IMR-90 (cell line): ENCODE measurements at regions not wholly inside any gene's neighbourhood (a gene's known extent, or its start where the extent isn't known, plus 50 kb on each side); places are given as distances from the start of the nearest gene placed in this dataset.

Source experiments
- ATAC-seq: fragments of 200-7000 bp; cut with Tn5 transposase; 2 replicates; pipeline ENCODE4 v1.9.1; 2020; ENCODE audit warnings: low read depth, mild to moderate bottlenecking, moderate library complexity
- BruUV-seq: library from RNA; stranded (reverse); fragments of 400-500 nt; replicated peaks from 2 replicates; lab custom pipeline; 2021; lab: Mats Ljungman, UMichigan
- CTCF ChIA-PET: fragments of 300-600 bp; formaldehyde crosslinking; extraction: SDS; loops from one replicate; lab custom pipeline; 2021; ENCODE audit warnings: antibody characterized with exemption; lab: Yijun Ruan, JAX
- POLR2A ChIA-PET: fragments of 300-600 bp; sonication (Branson Sonifier 250); formaldehyde crosslinking; loops from one replicate; lab custom pipeline; 2022; ENCODE audit warnings: antibody characterized with exemption; ENCODE audit not compliant: unreplicated experiment; lab: Charles Lee
- DNase-seq: peaks from one replicate; pipeline ENCODE4 v3.0.0; 2013
- H2AFZ ChIP-seq: replicated peaks from 2 replicates; pipeline ENCODE3; 2013; ENCODE audit warnings: low read length, mild to moderate bottlenecking; ENCODE audit not compliant: poor library complexity
- H2AK5ac ChIP-seq: 2 replicates; pipeline ENCODE4 v1.6.1; 2013; ENCODE audit warnings: low read depth, low read length, inconsistent platforms
- H2AK9ac ChIP-seq: replicated peaks from 2 replicates; pipeline ENCODE3; 2013; ENCODE audit warnings: mild to moderate bottlenecking, low read depth, low read length, moderate library complexity; ENCODE audit not compliant: poor library complexity
- H2BK120ac ChIP-seq: 2 replicates; pipeline ENCODE4 v1.6.1; 2013; ENCODE audit warnings: low read depth, low read length, inconsistent platforms
- H2BK15ac ChIP-seq: 3 replicates; pipeline ENCODE4 v1.6.1; 2013; ENCODE audit warnings: low read depth, low read length, inconsistent platforms
- H2BK20ac ChIP-seq: 2 replicates; pipeline ENCODE4 v1.6.1; 2013; ENCODE audit warnings: low read depth, mild to moderate bottlenecking, inconsistent platforms, low read length, moderate library complexity
- H2BK5ac ChIP-seq: 2 replicates; pipeline ENCODE4 v1.6.1; 2013; ENCODE audit warnings: mild to moderate bottlenecking, low read depth, low read length, inconsistent platforms; ENCODE audit not compliant: poor library complexity, severe bottlenecking
- H3K14ac ChIP-seq: replicated peaks from 2 replicates; pipeline ENCODE4 v1.6.1; 2013; ENCODE audit warnings: low read depth, low read length, inconsistent platforms
- H3K18ac ChIP-seq: 2 replicates; pipeline ENCODE4 v1.6.1; 2013; ENCODE audit warnings: low read depth, low read length, control low read depth
- H3K23ac ChIP-seq: 2 replicates; pipeline ENCODE4 v1.6.1; 2013; ENCODE audit warnings: low read depth, low read length, inconsistent platforms
- H3K27ac ChIP-seq: 2 replicates; pipeline ENCODE4 v1.5.1; 2013; ENCODE audit warnings: mild to moderate bottlenecking, control low read depth, low read length; ENCODE audit not compliant: insufficient read depth
- H3K27me3 ChIP-seq: 2 replicates; pipeline ENCODE4 v1.6.1; 2013; ENCODE audit warnings: low read length; ENCODE audit not compliant: control insufficient read depth, insufficient read depth
- H3K36me3 ChIP-seq: 2 replicates; pipeline ENCODE4 v1.6.1; 2013; ENCODE audit warnings: low read length, mixed read lengths; ENCODE audit not compliant: control insufficient read depth, insufficient read depth
- H3K4ac ChIP-seq: 2 replicates; pipeline ENCODE4 v1.6.1; 2013; ENCODE audit warnings: low read depth, low read length, inconsistent platforms
- H3K4me1 ChIP-seq: 2 replicates; pipeline ENCODE4 v1.6.1; 2013; ENCODE audit warnings: low read length, mixed read lengths; ENCODE audit not compliant: control insufficient read depth, insufficient read depth
- H3K4me2 ChIP-seq: 2 replicates; pipeline ENCODE4 v1.6.1; 2013; ENCODE audit warnings: low read depth, mild to moderate bottlenecking, control low read depth, low read length, moderate library complexity
- H3K4me3 ChIP-seq: 2 replicates; pipeline ENCODE4 v1.5.1; 2013; ENCODE audit warnings: low read depth, mild to moderate bottlenecking, control low read depth, low read length, moderate library complexity; ENCODE audit not compliant: insufficient read depth
- H3K56ac ChIP-seq: 2 replicates; pipeline ENCODE4 v1.6.1; 2013; ENCODE audit warnings: low read length, inconsistent platforms; ENCODE audit not compliant: insufficient read depth; ENCODE audit errors: extremely low read depth
- H3K79me1 ChIP-seq, 2 experiments: 2 replicates each; pipeline ENCODE4 v1.6.1; 2013; ENCODE audit warnings: low read length in 2 of 2, inconsistent platforms in 1 of 2, low read depth in 1 of 2
- H3K9ac ChIP-seq: 2 replicates; pipeline ENCODE4 v1.6.1; 2013; ENCODE audit warnings: low read depth, low read length, control low read depth
- H3K9me1 ChIP-seq: 2 replicates; pipeline ENCODE4 v1.6.1; 2013; ENCODE audit warnings: low read length, inconsistent platforms; ENCODE audit not compliant: insufficient read depth
- H3K9me3 ChIP-seq: 2 replicates; pipeline ENCODE4 v1.6.1; 2013; ENCODE audit warnings: low read length; ENCODE audit not compliant: control insufficient read depth, insufficient read depth
- H4K20me1 ChIP-seq: 2 replicates; pipeline ENCODE4 v1.6.1; 2013; ENCODE audit warnings: low read length, inconsistent platforms; ENCODE audit not compliant: insufficient read depth
- H4K5ac ChIP-seq: 2 replicates; pipeline ENCODE4 v1.6.1; 2013; ENCODE audit warnings: mild to moderate bottlenecking, low read depth, low read length, control low read depth
- H4K8ac ChIP-seq, 2 experiments: 2 replicates each; pipeline ENCODE4 v1.6.1; 2013; ENCODE audit warnings: low read depth in 2 of 2, low read length in 2 of 2, control low read depth in 1 of 2, inconsistent platforms in 1 of 2
- H4K91ac ChIP-seq: 2 replicates; pipeline ENCODE4 v1.6.1; 2013; ENCODE audit warnings: low read depth, low read length, inconsistent platforms; ENCODE audit not compliant: insufficient read depth
- BHLHE40 ChIP-seq: fragments of 150-350 bp; IDR thresholded peaks from 2 replicates; pipeline ENCODE4 v1.6.1; 2016; ENCODE audit warnings: mild to moderate bottlenecking, low read depth, low read length
- CEBPB ChIP-seq: IDR thresholded peaks from 2 replicates; pipeline ENCODE4 v1.6.1; 2012; ENCODE audit warnings: low read depth, low read length, improper control_type of control experiment
- CHD1 ChIP-seq: IDR thresholded peaks from 2 replicates; pipeline ENCODE4 v1.6.1; 2012; ENCODE audit warnings: low read depth, low read length, improper control_type of control experiment
- CTCF ChIP-seq: conservative IDR thresholded peaks from 2 replicates; pipeline ENCODE4 v1.5.1; 2012; ENCODE audit warnings: mild to moderate bottlenecking, low read depth, low read length, improper control_type of control experiment
- ELK1 ChIP-seq: fragments of 150-350 bp; IDR thresholded peaks from 2 replicates; pipeline ENCODE4 v1.6.1; 2016; ENCODE audit warnings: low read depth, mild to moderate bottlenecking, low read length, moderate library complexity, borderline replicate concordance
- FOS ChIP-seq: fragments of 150-350 bp; IDR thresholded peaks from 2 replicates; pipeline ENCODE4 v1.6.1; 2016; ENCODE audit warnings: low read depth, low read length
- MAFK ChIP-seq: IDR thresholded peaks from 2 replicates; pipeline ENCODE4 v1.6.1; 2012; ENCODE audit warnings: low read depth, low read length, improper control_type of control experiment
- MAZ ChIP-seq: IDR thresholded peaks from 2 replicates; pipeline ENCODE4 v1.6.1; 2012; ENCODE audit warnings: low read depth, mild to moderate bottlenecking, low read length, improper control_type of control experiment, moderate library complexity, borderline replicate concordance
- MXI1 ChIP-seq: IDR thresholded peaks from 2 replicates; pipeline ENCODE4 v1.6.1; 2012; ENCODE audit warnings: low read depth, mild to moderate bottlenecking, low read length, moderate library complexity, borderline replicate concordance
- NFE2L2 ChIP-seq: fragments of 150-350 bp; IDR thresholded peaks from 2 replicates; pipeline ENCODE4 v1.6.1; 2016; ENCODE audit warnings: low read depth, mild to moderate bottlenecking, low read length
- POLR2A ChIP-seq: IDR thresholded peaks from 2 replicates; pipeline ENCODE4 v1.6.1; 2012; ENCODE audit warnings: mild to moderate bottlenecking, low read depth, low read length
- RAD21 ChIP-seq: IDR thresholded peaks from 2 replicates; pipeline ENCODE4 v1.6.1; 2012; ENCODE audit warnings: low read length, improper control_type of control experiment
- RCOR1 ChIP-seq: IDR thresholded peaks from 2 replicates; pipeline ENCODE4 v1.6.1; 2012; ENCODE audit warnings: mild to moderate bottlenecking, low read length, improper control_type of control experiment; ENCODE audit not compliant: insufficient replicate concordance
- RFX5 ChIP-seq: IDR thresholded peaks from 2 replicates; pipeline ENCODE4 v1.8.0; 2012; ENCODE audit warnings: low read depth, mild to moderate bottlenecking, low read length, moderate library complexity
- SMC3 ChIP-seq: fragments of 150-350 bp; IDR thresholded peaks from 2 replicates; pipeline ENCODE4 v1.6.1; 2016; ENCODE audit warnings: low read depth, mild to moderate bottlenecking, antibody characterized with exemption, low read length, moderate library complexity
- USF2 ChIP-seq: fragments of 150-350 bp; IDR thresholded peaks from 2 replicates; pipeline ENCODE4 v1.6.1; 2017; ENCODE audit warnings: mild to moderate bottlenecking, antibody characterized with exemption, low read length, low read depth
- WGBS, 2 experiments: methylation state at CpG; one replicate each; pipeline versions ENCODE4 v1.1.5 to v1.1.7; 2013; ENCODE audit warnings: missing lambda C conversion rate in 2 of 2; ENCODE audit not compliant: insufficient read length in 1 of 2; ENCODE audit errors: extremely low coverage in 2 of 2; 5-methylcytosine and 5-hydroxymethylcytosine counted together
- dilution Hi-C: fragments of 300-500 bp; cut with HindIII; formaldehyde crosslinking; loops from one replicate; pipeline ENCODE4 v1.14.3; 2018; ENCODE audit warnings: low sequenced_read_pairs; ENCODE audit not compliant: unreplicated experiment
- in situ Hi-C: fragments of 300-500 bp; cut with MboI; formaldehyde crosslinking; loops from 3 replicates; pipeline ENCODE4 v1.14.3; 2019; ENCODE audit warnings: low sequenced_read_pairs, inconsistent platforms, mixed read lengths
- intact Hi-C: fragments of 100-400 bp; cut with micrococcal nuclease; formaldehyde crosslinking; loops from 2 replicates; pipeline ENCODE4 v1.10.0; 2022

GRCh38 chr11:70605846-70606245 is 207.5 kb downstream of the CTTN start:
- no peaks in the 10 kb centered on the region for H3K9me3 ChIP-seq
- TF ChIP-seq MAZ = no peak
- TF ChIP-seq MXI1 = no peak
- TF ChIP-seq RAD21 = no peak
- no peak for TF ChIP-seq USF2
- TF ChIP-seq CEBPB = no peak
- no peak for TF ChIP-seq ELK1
- TF ChIP-seq NFE2L2 = no peak
- no peak for TF ChIP-seq RFX5
- no peak for TF ChIP-seq POLR2A
- no peak for TF ChIP-seq CHD1
- no peak for TF ChIP-seq FOS
- no peak for TF ChIP-seq RCOR1
- TF ChIP-seq CTCF = no peak
- no peak for TF ChIP-seq MAFK
- no peak for TF ChIP-seq BHLHE40
- no peak for TF ChIP-seq SMC3
- dilution Hi-C loops = no loop called here

More at GRCh38 chr11:70605846-70606245, 207.5 kb downstream of the CTTN start:
- H2BK5ac ChIP-seq = no peak overlapping the region
- H2BK15ac ChIP-seq = no peak overlapping the region
- H2AFZ ChIP-seq = no peak overlapping the region
- H3K56ac ChIP-seq = no peak overlapping the region
- in situ Hi-C loops (no loop called here), intact Hi-C loops (no loop called here)
- no peak overlapping the region for H4K91ac ChIP-seq
- no peaks in the 10 kb centered on the region for H3K36me3 ChIP-seq
- WGBS, 2 experiments = no CpG with 5 or more reads among the region's 5 CpGs
- H3K4me3 ChIP-seq = no peak overlapping the region
- no peak overlapping the region for H2BK20ac ChIP-seq
- H3K18ac ChIP-seq = no peak overlapping the region
- H2BK120ac ChIP-seq = no peak overlapping the region
- no peak overlapping the region for H2AK5ac ChIP-seq
- no peak overlapping the region for H2AK9ac ChIP-seq
- no peak overlapping the region for H3K14ac ChIP-seq
- H3K4me2 ChIP-seq = no peak overlapping the region
- DNase-seq (no peak), ATAC-seq (no peak)
- H3K27ac ChIP-seq = no peak overlapping the region
- H3K23ac ChIP-seq = no peak overlapping the region
- H4K8ac ChIP-seq = no peak overlapping the region
- CTCF ChIA-PET = no interaction called here
- peaks cover 10% of the 10 kb centered on the region; the same call in 1 of the 2 replicates for H4K20me1 ChIP-seq
- H3K4me1 ChIP-seq = peaks cover 8% of the 10 kb centered on the region; the same call in 1 of the 2 replicates
- H3K9ac ChIP-seq = no peak overlapping the region
- no peak overlapping the region for H4K5ac ChIP-seq
- H3K27me3 ChIP-seq = peaks cover 2% of the 10 kb centered on the region; the same call in 1 of the 2 replicates
- no TSS peak for BruUV-seq
- no peaks in the 10 kb centered on the region; the same call in 1 of the 2 replicates for H3K9me1 ChIP-seq
- no peak overlapping the region for H3K4ac ChIP-seq
- H3K79me1 ChIP-seq = no peaks in the 10 kb centered on the region
- POLR2A ChIA-PET = no interaction called here
